ENCODE measurements at regions not wholly inside any gene's neighbourhood (a gene's known extent, or its start where the extent isn't known, plus 50 kb on each side); places are given as distances from the start of the nearest gene placed in this dataset.

DNA sequence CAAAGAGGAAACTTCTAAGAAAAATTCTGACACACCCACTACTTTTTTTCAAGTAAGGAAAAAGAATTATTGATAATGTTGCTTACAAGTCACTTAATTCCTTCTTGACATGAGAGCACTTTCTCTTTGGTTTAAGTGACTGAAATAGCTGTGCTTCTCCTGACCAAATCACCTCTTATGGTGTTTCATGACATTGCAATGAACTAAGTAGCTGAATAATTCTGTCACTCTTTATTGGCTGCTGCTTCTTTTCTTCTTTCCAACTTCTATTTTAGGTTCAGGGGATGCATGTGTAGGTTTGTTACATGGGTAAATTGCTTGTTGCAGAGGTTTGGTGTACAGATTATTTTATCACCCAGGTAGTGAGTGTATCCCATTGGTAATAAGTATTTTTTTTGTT, 447.6 kb upstream of the NETO1 start:
- TF ChIP-seq, protein P1, sequence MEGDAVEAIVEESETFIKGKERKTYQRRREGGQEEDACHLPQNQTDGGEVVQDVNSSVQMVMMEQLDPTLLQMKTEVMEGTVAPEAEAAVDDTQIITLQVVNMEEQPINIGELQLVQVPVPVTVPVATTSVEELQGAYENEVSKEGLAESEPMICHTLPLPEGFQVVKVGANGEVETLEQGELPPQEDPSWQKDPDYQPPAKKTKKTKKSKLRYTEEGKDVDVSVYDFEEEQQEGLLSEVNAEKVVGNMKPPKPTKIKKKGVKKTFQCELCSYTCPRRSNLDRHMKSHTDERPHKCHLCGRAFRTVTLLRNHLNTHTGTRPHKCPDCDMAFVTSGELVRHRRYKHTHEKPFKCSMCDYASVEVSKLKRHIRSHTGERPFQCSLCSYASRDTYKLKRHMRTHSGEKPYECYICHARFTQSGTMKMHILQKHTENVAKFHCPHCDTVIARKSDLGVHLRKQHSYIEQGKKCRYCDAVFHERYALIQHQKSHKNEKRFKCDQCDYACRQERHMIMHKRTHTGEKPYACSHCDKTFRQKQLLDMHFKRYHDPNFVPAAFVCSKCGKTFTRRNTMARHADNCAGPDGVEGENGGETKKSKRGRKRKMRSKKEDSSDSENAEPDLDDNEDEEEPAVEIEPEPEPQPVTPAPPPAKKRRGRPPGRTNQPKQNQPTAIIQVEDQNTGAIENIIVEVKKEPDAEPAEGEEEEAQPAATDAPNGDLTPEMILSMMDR (IDR thresholded peaks at IDR 0.05; ENCODE audit: low read depth, low read length) = no peak

DNA sequence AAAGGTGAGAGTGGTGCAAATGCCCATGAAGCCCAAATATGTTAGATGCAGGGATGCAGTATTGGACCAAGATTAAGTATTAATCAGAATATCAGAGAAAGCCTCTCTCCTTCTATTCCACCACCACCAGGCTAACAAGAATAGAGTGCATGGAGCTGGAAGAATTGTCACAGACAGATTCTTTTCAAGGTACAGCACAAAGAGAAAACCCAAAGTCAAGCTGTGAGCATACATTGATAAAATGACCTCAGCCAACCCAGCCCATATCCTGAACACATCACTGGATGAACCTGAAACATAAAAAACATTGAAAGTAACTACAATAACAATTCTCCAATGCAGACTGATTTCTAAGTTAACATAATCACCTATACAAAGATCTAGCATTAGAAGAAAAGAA, 445.7 kb upstream of the NETO1 start:
- TF ChIP-seq, protein P1 (IDR thresholded peaks at IDR 0.05; ENCODE audit: low read depth, low read length) = no peak
- no peak for DNase-seq (ENCODE audit: extremely low read depth, low read depth)

More for the DNA sequence above, 447.6 kb upstream of the NETO1 start:
- no peak for DNase-seq (ENCODE audit: extremely low read depth, low read depth)

- TF ChIP-seq, protein P1 (IDR thresholded peaks at IDR 0.05; ENCODE audit: low read depth, low read length) = no peak
- DNase-seq (ENCODE audit: extremely low read depth, low read depth) = no peak
Observed at GRCh38 chr18:73296686-73297085, 428.9 kb upstream of the NETO1 start.

GRCh38 chr18:73292156-73292555, 424.4 kb upstream of the NETO1 start:
- TF ChIP-seq, protein P1 (IDR thresholded peaks at IDR 0.05; ENCODE audit: low read depth, low read length) = no peak
- no peak for DNase-seq (ENCODE audit: extremely low read depth, low read depth)

DNA sequence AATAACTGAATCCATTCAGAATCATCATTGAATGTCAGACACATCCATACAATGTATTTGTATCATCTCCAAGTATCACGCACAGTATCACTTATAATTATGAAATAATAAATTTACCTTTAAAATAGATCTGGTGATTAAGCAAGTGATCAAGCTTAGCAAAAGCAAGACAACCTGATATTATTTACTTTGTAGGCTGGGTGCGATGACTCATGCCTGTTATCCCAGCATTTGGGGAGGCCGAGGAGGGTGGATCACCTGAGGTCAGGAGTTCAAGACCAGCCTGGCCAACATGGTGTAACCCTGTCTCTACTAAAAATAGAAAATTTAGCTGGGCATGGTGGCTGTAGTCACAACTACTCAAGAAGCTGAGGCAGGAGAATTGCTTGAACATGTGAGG, 421.0 kb upstream of the NETO1 start:
- no peak for DNase-seq (ENCODE audit: extremely low read depth, low read depth)
- TF ChIP-seq, protein P1 (IDR thresholded peaks at IDR 0.05; ENCODE audit: low read depth, low read length) = no peak

DNA sequence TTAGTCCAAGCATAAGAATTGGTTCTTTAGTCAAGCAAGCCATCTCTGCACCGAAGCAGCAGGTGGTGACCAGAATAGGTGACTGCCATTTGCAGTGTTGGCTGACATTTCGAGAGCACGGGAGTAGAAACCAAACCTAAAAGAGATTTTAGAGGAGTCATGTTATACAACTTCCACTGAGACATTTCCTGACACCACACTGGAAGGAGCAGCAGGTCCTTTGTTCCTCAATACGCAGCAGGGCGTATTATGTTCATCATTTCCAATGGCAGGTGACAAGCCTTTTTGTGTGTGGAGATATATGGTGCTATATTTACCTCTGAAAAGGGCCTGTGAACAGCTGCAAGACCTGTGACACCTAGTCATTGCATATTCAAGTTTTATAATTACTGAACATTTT, 418.8 kb upstream of the NETO1 start:
- TF ChIP-seq, protein P1 (IDR thresholded peaks at IDR 0.05; ENCODE audit: low read depth, low read length) = no peak
- DNase-seq (ENCODE audit: extremely low read depth, low read depth) = no peak

GRCh38 chr18:73283788-73284187, 416.0 kb upstream of the NETO1 start:
- TF ChIP-seq, protein P1 (IDR thresholded peaks at IDR 0.05; ENCODE audit: low read depth, low read length) = no peak
- DNase-seq (ENCODE audit: extremely low read depth, low read depth) = no peak
